ENCODE measurements at regions not wholly inside any gene's neighbourhood (a gene's known extent, or its start where the extent isn't known, plus 50 kb on each side); places are given as distances from the start of the nearest gene placed in this dataset.

DNA sequence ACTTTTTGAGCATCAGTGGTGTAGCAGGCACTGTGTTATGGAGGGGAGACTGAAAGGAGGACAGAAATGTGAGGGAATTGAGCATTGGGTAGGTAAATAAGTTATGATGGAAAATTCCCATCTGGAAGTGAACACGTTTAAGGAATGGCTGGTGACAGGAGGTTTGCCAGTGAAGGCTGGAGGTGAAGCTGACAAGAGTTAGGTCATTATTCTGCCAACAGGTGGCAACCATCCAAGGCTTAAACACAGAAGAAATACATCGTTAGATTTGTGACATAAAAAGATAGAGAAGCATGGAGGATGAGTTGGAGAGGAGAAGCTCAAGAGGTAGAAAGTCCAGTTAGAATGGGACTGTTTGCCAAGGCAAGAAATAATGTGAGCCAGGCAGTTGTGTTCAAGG is 455.3 kb upstream of the SGCD start:
- no peaks in the 10 kb centered on the region for H3K36me3 ChIP-seq
- no peak for DNase-seq (ENCODE audit: low spot score in 2 of 2)
- TF ChIP-seq POLR2A (IDR thresholded peaks at IDR 0.05) (no peak), POLR2AphosphoS5 (IDR thresholded peaks at IDR 0.05) (no peak)
- TF ChIP-seq, protein P1, sequence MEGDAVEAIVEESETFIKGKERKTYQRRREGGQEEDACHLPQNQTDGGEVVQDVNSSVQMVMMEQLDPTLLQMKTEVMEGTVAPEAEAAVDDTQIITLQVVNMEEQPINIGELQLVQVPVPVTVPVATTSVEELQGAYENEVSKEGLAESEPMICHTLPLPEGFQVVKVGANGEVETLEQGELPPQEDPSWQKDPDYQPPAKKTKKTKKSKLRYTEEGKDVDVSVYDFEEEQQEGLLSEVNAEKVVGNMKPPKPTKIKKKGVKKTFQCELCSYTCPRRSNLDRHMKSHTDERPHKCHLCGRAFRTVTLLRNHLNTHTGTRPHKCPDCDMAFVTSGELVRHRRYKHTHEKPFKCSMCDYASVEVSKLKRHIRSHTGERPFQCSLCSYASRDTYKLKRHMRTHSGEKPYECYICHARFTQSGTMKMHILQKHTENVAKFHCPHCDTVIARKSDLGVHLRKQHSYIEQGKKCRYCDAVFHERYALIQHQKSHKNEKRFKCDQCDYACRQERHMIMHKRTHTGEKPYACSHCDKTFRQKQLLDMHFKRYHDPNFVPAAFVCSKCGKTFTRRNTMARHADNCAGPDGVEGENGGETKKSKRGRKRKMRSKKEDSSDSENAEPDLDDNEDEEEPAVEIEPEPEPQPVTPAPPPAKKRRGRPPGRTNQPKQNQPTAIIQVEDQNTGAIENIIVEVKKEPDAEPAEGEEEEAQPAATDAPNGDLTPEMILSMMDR (IDR thresholded peaks at IDR 0.05) = no peak

DNA sequence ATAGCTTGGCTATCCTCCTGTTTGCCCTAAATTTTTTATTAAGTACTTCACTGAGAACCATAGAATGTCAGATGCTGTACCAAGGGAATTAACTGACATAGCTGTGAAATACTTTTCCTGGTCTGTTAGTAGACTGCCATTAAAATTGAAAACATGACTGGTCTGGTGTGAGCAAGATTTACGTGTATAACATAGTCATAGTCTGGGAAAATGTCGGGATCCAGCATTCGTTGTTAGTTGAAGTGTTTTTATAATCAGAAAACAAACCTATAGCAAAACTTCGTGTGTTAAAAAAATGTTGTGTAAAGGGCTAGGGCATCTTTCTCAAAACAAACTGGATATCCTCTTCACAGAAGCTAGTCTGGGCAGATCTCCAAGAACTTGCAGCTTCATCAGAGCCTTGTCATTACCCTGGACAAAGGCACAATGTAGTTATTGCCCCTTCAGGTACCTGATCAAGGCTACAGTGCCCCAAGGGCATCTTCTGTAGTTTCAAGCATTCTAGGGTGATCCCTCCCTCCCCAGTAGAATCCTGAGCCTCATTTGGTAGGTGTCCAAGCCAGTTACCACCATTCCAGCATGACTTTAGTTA is 454.2 kb upstream of the SGCD start:
- no peak for TF ChIP-seq POLR2AphosphoS5 (IDR thresholded peaks at IDR 0.05)
- TF ChIP-seq, protein P1 (IDR thresholded peaks at IDR 0.05) = no peak
- no peak for TF ChIP-seq POLR2A (IDR thresholded peaks at IDR 0.05)
- intact Hi-C loops (cut with DNase I; ENCODE audit: low total_unique reads) = no loop called here
- Histone ChIP-seq H3K9me3 (no peaks in the 10 kb centered on the region), H3K27me3 (no peaks in the 10 kb centered on the region), H3K27ac (no peak overlapping the region), H3K36me3 (no peaks in the 10 kb centered on the region), H3K4me3 (no peak overlapping the region), H3K4me1 (no peaks in the 10 kb centered on the region)
- no peak for DNase-seq (ENCODE audit: low spot score in 2 of 2)

More for the DNA sequence above, 455.3 kb upstream of the SGCD start:
- H3K9me3 ChIP-seq = no peaks in the 10 kb centered on the region
- intact Hi-C loops (cut with DNase I; ENCODE audit: low total_unique reads) = no loop called here
- no peaks in the 10 kb centered on the region for H3K4me1 ChIP-seq
- no peak overlapping the region for H3K4me3 ChIP-seq
- H3K27ac ChIP-seq = no peak overlapping the region
- H3K27me3 ChIP-seq = no peaks in the 10 kb centered on the region

- TF ChIP-seq, protein P1 (IDR thresholded peaks at IDR 0.05) = no peak
- TF ChIP-seq POLR2A (IDR thresholded peaks at IDR 0.05) (no peak), POLR2AphosphoS5 (IDR thresholded peaks at IDR 0.05) (no peak)
- intact Hi-C loops (cut with DNase I; ENCODE audit: low total_unique reads) = no loop called here
- Histone ChIP-seq H3K4me3 (no peak overlapping the region), H3K9me3 (no peaks in the 10 kb centered on the region), H3K27ac (no peak overlapping the region), H3K36me3 (no peaks in the 10 kb centered on the region), H3K4me1 (no peaks in the 10 kb centered on the region), H3K27me3 (no peaks in the 10 kb centered on the region)
- DNase-seq (ENCODE audit: low spot score in 2 of 2) = no peak
These were observed 447.9 kb upstream of the SGCD start for GRCh38 chr5:155878991-155879575.

- no peak for TF ChIP-seq POLR2AphosphoS5 (IDR thresholded peaks at IDR 0.05)
- TF ChIP-seq, protein P1 (IDR thresholded peaks at IDR 0.05) = no peak
- TF ChIP-seq POLR2A (IDR thresholded peaks at IDR 0.05) = no peak
- intact Hi-C loops (cut with DNase I; ENCODE audit: low total_unique reads) = no loop called here
- no peak overlapping the region for H3K4me3 ChIP-seq
- no peaks in the 10 kb centered on the region for H3K4me1 ChIP-seq
- no peaks in the 10 kb centered on the region for H3K36me3 ChIP-seq
- H3K9me3 ChIP-seq = no peaks in the 10 kb centered on the region
- no peak for DNase-seq (ENCODE audit: low spot score in 2 of 2)
- no peak overlapping the region for H3K27ac ChIP-seq
- no peaks in the 10 kb centered on the region for H3K27me3 ChIP-seq
These were observed 442.9 kb upstream of the SGCD start for GRCh38 chr5:155884041-155884440.

GRCh38 chr5:155885199-155885598 is 441.8 kb upstream of the SGCD start:
- H3K9me3 ChIP-seq = no peaks in the 10 kb centered on the region
- no peak overlapping the region for H3K4me3 ChIP-seq
- H3K36me3 ChIP-seq = no peaks in the 10 kb centered on the region
- TF ChIP-seq, protein P1 (IDR thresholded peaks at IDR 0.05) = no peak
- TF ChIP-seq POLR2AphosphoS5 (IDR thresholded peaks at IDR 0.05) (no peak), POLR2A (IDR thresholded peaks at IDR 0.05) (no peak)
- intact Hi-C loops (cut with DNase I; ENCODE audit: low total_unique reads) = no loop called here
- H3K4me1 ChIP-seq = no peaks in the 10 kb centered on the region
- no peaks in the 10 kb centered on the region for H3K27me3 ChIP-seq
- H3K27ac ChIP-seq = no peak overlapping the region
- no peak for DNase-seq (ENCODE audit: low spot score in 2 of 2)
